IPS-18a (cell line): ENCODE measurements at regions not wholly inside any gene's neighbourhood (a gene's known extent, or its start where the extent isn't known, plus 50 kb on each side); places are given as distances from the start of the nearest gene placed in this dataset.

Experiments
- H3K27ac ChIP-seq: one replicate; pipeline ENCODE4 v1.5.1; 2013; ENCODE audit warnings: low read length
- H3K27me3 ChIP-seq: one replicate; pipeline ENCODE4 v1.6.1; 2013; ENCODE audit warnings: mild to moderate bottlenecking, low read length; ENCODE audit not compliant: control insufficient read depth, insufficient read depth
- H3K36me3 ChIP-seq: one replicate; pipeline ENCODE4 v1.6.1; 2013; ENCODE audit warnings: low read depth, low read length; ENCODE audit not compliant: control insufficient read depth
- H3K4me1 ChIP-seq: one replicate; pipeline ENCODE4 v1.6.1; 2013; ENCODE audit warnings: low read depth, low read length; ENCODE audit not compliant: control insufficient read depth
- H3K4me3 ChIP-seq: one replicate; pipeline ENCODE4 v1.5.1; 2013; ENCODE audit warnings: low read length
- H3K9ac ChIP-seq: one replicate; pipeline ENCODE4 v1.6.1; 2013; ENCODE audit warnings: mild to moderate bottlenecking, low read length, moderate library complexity
- H3K9me3 ChIP-seq: one replicate; pipeline ENCODE4 v1.6.1; 2013; ENCODE audit warnings: low read depth, low read length; ENCODE audit not compliant: control insufficient read depth

DNA sequence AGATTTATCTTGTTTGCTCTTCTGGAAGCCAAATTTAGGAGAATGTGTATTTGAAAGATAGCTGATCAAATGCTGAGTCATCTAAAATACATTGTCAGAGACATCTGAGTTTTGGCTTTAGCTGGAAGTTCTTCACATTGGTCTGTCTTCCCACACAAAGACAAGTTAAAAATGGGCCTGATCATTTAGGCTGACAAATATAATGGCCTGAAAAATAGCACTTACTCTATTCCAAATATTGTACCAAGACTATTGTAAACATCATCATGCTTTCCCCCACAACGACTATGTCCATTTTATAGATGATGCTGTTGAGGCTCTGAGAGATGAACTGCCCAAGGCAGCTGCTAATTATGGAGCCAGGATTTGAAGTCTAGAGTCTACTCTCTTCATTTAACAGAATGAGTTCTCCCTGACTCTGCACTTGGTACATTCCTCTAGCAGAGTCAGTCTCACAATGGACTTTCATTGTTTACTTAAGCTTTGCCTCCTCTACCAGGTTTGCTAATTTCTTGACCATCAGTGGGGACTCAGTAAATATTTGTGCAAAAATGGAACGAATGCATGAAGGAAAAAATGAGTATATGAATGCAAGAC is 619.4 kb upstream of the KLF4 start:
- no peak overlapping the region for H3K4me3 ChIP-seq
- H3K9ac ChIP-seq = no peak overlapping the region
- H3K9me3 ChIP-seq = no peaks in the 10 kb centered on the region
- H3K4me1 ChIP-seq = no peaks in the 10 kb centered on the region
- no peaks in the 10 kb centered on the region for H3K36me3 ChIP-seq
- no peak overlapping the region for H3K27ac ChIP-seq
- no peaks in the 10 kb centered on the region for H3K27me3 ChIP-seq

DNA sequence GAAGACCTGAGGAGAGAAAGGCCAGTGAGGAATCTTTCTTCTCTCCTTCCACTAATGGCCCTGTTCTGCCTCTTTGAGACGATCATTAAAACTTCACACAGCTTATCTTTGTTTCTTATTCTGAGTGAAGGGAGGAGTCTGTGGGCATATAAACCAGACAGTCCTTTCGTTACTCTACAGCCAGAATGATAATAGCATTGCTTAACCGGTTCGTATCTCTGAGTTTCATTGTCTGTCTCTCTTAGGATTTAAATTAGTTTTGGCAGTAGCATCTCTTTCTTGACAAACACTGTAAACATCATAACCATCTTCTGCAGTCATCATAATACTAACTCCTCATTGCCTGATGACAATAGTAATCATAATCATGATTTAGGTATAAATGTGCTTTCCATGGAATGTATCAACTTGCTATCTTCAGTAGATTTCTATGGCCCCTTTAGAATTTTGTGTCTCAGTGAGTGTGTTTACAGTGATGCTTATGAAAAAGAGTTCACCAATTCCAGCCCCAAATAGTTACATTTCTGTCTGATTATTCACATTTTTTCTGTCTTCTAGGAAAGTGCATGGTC is 618.8 kb upstream of the KLF4 start:
- H3K9ac ChIP-seq = no peak overlapping the region

DNA sequence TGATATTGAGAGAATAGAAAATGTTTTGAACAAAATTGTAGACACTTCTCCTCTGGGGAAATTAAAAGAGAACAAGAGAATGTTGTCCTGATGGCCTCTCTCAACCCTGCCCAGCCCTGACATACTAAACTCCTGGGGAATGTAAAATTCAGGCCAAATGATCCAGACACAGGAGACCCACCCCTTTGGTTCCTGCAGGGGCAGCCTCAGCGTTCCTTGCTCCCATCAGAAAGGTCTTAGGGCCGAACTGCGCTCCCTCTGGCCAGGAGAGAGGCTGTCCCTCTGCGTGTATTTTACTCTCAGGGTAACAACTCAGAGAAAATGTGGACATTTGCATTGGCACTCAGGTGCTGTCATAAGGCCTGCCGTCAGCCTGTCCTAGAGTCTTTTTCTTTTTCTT is 616.3 kb upstream of the KLF4 start:
- Histone ChIP-seq H3K27ac (no peak overlapping the region), H3K27me3 (no peaks in the 10 kb centered on the region), H3K9ac (no peak overlapping the region), H3K36me3 (no peaks in the 10 kb centered on the region), H3K4me3 (no peak overlapping the region), H3K4me1 (no peaks in the 10 kb centered on the region), H3K9me3 (no peaks in the 10 kb centered on the region)

More for the DNA sequence above, 618.8 kb upstream of the KLF4 start:
- Histone ChIP-seq H3K4me3 (no peak overlapping the region), H3K36me3 (no peaks in the 10 kb centered on the region), H3K9me3 (no peaks in the 10 kb centered on the region), H3K27me3 (no peaks in the 10 kb centered on the region), H3K27ac (no peak overlapping the region), H3K4me1 (no peaks in the 10 kb centered on the region)

DNA sequence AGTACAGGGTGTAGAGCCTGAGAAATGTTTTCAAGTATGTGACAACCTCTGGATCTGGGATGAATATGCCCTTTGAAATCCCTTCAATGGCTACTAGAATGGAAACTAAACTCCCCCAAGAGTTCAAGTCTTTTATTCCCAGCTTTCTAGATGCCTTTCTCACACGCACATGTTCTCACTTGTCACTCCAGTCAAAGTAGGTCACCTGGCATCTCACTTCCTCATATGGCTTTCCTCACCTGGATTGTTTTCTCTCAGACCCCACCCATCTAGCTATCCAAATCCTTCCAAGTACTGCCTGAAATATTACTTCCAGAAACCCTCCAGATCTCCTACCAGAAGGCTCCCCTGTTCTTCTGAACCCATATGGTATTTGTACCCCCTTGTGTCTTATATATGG is 615.4 kb upstream of the KLF4 start:
- no peaks in the 10 kb centered on the region for H3K36me3 ChIP-seq
- no peaks in the 10 kb centered on the region for H3K4me1 ChIP-seq
- no peaks in the 10 kb centered on the region for H3K9me3 ChIP-seq
- H3K4me3 ChIP-seq = no peak overlapping the region
- no peaks in the 10 kb centered on the region for H3K27me3 ChIP-seq
- H3K9ac ChIP-seq = no peak overlapping the region
- H3K27ac ChIP-seq = no peak overlapping the region

DNA sequence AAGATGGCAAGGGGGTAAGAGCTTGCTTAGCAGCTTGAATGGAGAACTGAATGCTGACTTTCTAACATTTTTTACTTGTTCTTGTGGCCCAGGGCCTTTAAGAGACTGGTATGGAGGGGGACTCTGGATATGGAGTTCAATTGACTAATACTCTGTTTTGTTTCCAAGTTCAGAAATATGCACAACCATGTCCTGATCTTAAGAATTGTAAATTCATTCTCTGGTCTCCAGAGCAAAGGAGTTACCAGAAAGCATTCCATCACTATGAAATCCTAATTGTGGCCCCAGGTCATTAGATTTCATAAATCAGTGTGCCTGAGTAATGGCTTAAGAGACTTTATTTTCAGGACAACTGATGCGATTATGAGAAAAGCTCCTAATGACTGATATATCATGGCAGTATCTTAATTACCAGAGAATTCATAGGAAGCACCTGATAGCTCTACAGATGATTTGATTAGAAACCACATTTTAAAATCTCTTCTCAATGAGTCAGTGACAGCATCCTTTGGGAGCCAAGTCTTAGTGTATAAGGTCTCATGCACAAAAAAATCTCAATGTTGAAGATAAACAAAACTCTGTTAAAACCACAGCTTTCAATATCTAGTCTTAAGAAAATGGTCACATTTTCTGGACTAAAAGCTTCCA is 613.6 kb upstream of the KLF4 start:
- H3K36me3 ChIP-seq = no peaks in the 10 kb centered on the region
- H3K9me3 ChIP-seq = no peaks in the 10 kb centered on the region
- H3K9ac ChIP-seq = no peak overlapping the region
- no peaks in the 10 kb centered on the region for H3K4me1 ChIP-seq
- H3K27me3 ChIP-seq = no peaks in the 10 kb centered on the region
- H3K27ac ChIP-seq = no peak overlapping the region
- H3K4me3 ChIP-seq = no peak overlapping the region

DNA sequence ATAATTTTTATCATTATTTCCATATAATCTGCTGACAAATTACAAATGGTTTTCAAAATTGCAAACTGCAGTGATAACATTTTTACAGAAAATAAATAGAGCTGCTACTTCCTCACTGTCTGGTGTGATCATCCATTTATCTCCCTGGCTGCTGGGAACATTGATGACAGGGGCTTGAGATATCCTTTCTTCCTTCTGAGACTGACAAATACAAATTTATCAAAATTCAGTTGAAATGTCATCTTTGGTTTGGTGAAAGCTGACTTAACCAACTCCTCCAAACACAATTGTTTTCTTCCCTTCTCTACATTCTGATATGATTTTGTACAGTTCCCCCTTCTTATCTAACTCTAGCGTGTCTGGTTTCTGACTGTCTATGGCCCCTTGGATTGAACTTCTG is 611.8 kb upstream of the KLF4 start:
- H3K4me1 ChIP-seq = no peaks in the 10 kb centered on the region
- no peak overlapping the region for H3K4me3 ChIP-seq
- no peak overlapping the region for H3K9ac ChIP-seq
- no peaks in the 10 kb centered on the region for H3K9me3 ChIP-seq
- H3K27me3 ChIP-seq = no peaks in the 10 kb centered on the region
- no peak overlapping the region for H3K27ac ChIP-seq
- H3K36me3 ChIP-seq = no peaks in the 10 kb centered on the region

DNA sequence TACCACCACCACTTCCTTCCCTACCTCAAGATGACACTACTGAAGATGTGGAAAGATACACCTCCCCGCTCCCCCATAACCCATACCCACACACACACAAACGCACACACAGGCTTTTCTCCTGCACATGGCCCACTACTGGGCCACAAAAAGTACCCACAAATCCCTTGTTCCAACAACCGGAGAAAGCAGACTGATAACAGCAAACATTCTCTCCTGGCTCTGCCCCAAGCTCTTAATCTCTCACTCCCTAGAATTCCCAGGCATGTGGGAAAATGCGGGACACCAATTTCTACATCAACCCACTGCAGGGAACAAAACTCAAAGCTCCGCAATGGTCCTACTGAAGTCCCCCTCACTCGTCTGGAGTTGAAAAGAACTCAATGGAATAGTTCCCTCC is 611.0 kb upstream of the KLF4 start:
- Histone ChIP-seq H3K9ac (no peak overlapping the region), H3K27ac (no peak overlapping the region), H3K9me3 (no peaks in the 10 kb centered on the region), H3K36me3 (no peaks in the 10 kb centered on the region), H3K4me1 (peaks cover 4% of the 10 kb centered on the region), H3K4me3 (no peak overlapping the region), H3K27me3 (no peaks in the 10 kb centered on the region)

DNA sequence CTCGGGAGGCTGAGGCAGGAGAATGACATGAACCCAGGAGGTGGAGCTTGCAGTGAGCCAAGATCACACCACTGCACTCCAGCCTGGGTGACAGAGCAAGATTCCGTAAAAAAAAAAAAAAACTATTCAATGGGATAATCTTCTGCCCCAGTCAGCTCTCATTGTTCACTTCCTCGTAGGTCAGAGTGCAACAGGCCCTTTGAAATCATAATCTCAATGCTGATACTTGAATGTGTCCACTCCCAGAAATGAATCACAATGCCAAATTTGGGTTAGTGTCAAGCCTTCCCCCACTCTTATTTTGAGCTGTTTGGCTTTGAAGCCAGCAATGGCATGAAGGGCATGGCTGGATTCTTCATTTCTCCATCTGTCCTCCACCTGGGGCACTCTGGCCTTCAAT is 610.3 kb upstream of the KLF4 start:
- H3K4me1 ChIP-seq = peaks cover 9% of the 10 kb centered on the region

DNA sequence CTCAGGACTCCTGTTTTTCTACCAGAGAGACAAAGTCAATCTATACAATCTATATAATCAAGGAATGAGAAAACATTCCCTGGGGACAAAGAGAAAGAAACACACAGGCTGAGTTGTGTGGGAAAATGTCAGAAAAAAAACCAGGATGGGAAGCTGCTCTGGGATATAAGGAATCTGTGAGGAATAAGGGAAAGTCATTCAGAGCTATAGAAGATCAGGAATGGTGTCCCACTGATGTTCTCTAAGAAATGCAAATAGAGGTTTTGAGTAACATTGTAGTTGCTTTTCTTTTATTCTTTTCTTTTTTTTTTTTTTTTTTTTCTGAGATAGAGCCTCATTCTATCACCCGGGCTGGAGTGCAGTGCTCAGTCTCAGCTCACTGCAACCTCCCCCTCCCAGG is 605.9 kb upstream of the KLF4 start:
- H3K9me3 ChIP-seq = no peaks in the 10 kb centered on the region
- no peaks in the 10 kb centered on the region for H3K36me3 ChIP-seq
- no peak overlapping the region for H3K27ac ChIP-seq
- peaks cover 21% of the 10 kb centered on the region for H3K4me1 ChIP-seq
- H3K4me3 ChIP-seq = no peak overlapping the region
- no peaks in the 10 kb centered on the region for H3K27me3 ChIP-seq
- H3K9ac ChIP-seq = no peak overlapping the region

More for the DNA sequence above, 610.3 kb upstream of the KLF4 start:
- no peaks in the 10 kb centered on the region for H3K27me3 ChIP-seq
- no peak overlapping the region for H3K9ac ChIP-seq
- no peaks in the 10 kb centered on the region for H3K9me3 ChIP-seq
- no peak overlapping the region for H3K4me3 ChIP-seq
- no peaks in the 10 kb centered on the region for H3K36me3 ChIP-seq
- H3K27ac ChIP-seq = no peak overlapping the region

DNA sequence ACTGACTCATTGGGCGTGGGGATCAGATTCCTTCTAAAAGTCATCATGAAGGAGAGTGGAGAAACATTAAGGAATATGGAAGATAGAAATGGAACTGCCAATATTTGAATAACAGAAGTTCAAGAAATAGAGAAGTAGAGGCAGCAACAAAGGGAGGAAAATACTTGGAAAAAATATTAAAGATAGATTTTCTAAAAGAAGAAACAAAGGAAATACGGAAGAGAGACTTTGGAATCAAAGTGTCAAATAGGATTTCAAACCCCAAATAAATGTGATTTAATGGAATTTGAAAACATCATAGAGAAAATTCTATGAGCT is 605.1 kb upstream of the KLF4 start:
- H3K27ac ChIP-seq = no peak overlapping the region
- no peaks in the 10 kb centered on the region for H3K36me3 ChIP-seq
- H3K9ac ChIP-seq = no peak overlapping the region
- peaks cover 21% of the 10 kb centered on the region for H3K4me1 ChIP-seq
- H3K9me3 ChIP-seq = no peaks in the 10 kb centered on the region
- H3K4me3 ChIP-seq = no peak overlapping the region
- H3K27me3 ChIP-seq = no peaks in the 10 kb centered on the region

DNA sequence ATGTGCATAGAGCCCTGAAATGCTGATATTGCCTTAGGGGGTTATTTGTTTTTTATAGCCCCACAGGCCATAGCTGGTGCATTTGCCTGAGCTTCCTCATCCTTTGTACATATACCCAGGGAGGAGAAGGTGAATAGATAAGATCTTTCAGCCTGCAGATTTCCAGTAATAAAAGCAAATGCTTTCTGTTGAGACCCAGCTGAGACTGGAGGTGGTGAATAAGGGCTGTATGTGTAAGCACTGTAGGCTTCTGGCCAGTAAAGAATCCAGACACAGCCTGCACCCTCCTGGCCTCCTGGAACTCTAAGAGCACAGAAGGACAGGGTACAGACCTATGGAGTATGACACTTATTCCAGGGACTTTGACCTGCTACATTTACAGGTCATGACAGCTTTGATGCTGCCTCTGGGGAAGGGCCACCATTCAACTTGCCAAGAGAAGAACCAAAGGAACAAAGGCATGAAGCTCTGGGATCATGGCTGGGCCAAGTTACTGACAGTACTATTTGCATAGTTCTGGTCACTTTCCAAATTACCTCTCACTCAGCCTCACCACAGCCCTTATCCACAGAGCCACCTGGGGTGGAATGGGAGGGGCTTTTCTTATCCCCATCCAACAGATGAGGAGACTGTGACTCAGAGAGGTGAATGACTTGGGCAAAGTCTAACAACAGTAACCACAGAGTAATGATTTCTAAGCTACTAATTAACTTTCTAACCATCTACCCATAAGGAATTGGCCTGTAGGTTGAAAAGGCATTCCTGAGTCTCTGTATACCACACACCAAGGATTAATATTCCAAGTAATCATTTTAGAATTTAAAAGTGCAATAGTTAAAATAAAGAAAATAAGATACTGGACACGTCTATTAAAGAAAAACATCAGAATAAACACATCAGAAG is 604.5 kb upstream of the KLF4 start:
- H3K27ac ChIP-seq = no peak overlapping the region
- no peak overlapping the region for H3K9ac ChIP-seq
- H3K36me3 ChIP-seq = no peaks in the 10 kb centered on the region
- H3K27me3 ChIP-seq = no peaks in the 10 kb centered on the region
- no peak overlapping the region for H3K4me3 ChIP-seq
- no peaks in the 10 kb centered on the region for H3K9me3 ChIP-seq
- H3K4me1 ChIP-seq = peaks cover 21% of the 10 kb centered on the region
